ENCODE measurements at regions not wholly inside any gene's neighbourhood (a gene's known extent, or its start where the extent isn't known, plus 50 kb on each side); places are given as distances from the start of the nearest gene placed in this dataset.

DNA sequence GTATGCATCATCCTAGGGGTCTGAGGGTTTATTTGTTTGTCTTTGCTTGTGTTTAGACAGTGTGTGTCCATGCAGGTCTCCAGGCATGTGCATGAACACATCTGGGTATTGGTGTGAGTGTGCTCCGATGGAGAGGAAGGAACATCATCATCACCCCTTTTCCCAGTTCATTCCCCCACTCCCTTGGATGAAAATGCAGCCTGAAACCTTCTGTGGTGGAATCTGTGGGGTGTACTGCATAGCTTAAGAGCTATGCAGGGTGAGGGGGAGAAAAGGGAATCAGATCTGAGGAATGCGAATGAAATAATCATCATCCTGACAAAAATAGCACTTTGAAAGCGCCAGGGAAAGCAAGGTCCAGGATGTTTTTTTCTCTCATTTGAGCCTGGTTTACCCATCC, 520.1 kb downstream of the NTRK3 start:
- no peak for TF ChIP-seq PPARA (CRISPR knock-in tag; IDR thresholded peaks at IDR 0.05; ENCODE audit: borderline replicate concordance)
- TF ChIP-seq, protein P1, sequence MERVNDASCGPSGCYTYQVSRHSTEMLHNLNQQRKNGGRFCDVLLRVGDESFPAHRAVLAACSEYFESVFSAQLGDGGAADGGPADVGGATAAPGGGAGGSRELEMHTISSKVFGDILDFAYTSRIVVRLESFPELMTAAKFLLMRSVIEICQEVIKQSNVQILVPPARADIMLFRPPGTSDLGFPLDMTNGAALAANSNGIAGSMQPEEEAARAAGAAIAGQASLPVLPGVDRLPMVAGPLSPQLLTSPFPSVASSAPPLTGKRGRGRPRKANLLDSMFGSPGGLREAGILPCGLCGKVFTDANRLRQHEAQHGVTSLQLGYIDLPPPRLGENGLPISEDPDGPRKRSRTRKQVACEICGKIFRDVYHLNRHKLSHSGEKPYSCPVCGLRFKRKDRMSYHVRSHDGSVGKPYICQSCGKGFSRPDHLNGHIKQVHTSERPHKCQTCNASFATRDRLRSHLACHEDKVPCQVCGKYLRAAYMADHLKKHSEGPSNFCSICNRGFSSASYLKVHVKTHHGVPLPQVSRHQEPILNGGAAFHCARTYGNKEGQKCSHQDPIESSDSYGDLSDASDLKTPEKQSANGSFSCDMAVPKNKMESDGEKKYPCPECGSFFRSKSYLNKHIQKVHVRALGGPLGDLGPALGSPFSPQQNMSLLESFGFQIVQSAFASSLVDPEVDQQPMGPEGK (CRISPR knock-in tag; IDR thresholded peaks at IDR 0.05; ENCODE audit: borderline replicate concordance) = no peak
- no peak for TF ChIP-seq ARNTL (CRISPR knock-in tag; IDR thresholded peaks at IDR 0.05; ENCODE audit: borderline replicate concordance, low read depth)
- TF ChIP-seq ISL1 (CRISPR knock-in tag; IDR thresholded peaks at IDR 0.05) = no peak
- no peak for TF ChIP-seq BACH2 (CRISPR knock-in tag; IDR thresholded peaks at IDR 0.05; ENCODE audit: borderline replicate concordance)
- TF ChIP-seq ESRRG (CRISPR knock-in tag; IDR thresholded peaks at IDR 0.05) = no peak
- TF ChIP-seq, protein P2, sequence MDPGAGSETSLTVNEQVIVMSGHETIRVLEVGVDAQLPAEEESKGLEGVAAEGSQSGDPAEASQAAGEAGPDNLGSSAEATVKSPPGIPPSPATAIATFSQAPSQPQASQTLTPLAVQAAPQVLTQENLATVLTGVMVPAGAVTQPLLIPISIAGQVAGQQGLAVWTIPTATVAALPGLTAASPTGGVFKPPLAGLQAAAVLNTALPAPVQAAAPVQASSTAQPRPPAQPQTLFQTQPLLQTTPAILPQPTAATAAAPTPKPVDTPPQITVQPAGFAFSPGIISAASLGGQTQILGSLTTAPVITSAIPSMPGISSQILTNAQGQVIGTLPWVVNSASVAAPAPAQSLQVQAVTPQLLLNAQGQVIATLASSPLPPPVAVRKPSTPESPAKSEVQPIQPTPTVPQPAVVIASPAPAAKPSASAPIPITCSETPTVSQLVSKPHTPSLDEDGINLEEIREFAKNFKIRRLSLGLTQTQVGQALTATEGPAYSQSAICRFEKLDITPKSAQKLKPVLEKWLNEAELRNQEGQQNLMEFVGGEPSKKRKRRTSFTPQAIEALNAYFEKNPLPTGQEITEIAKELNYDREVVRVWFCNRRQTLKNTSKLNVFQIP (CRISPR knock-in tag; IDR thresholded peaks at IDR 0.05; ENCODE audit: borderline replicate concordance, low read depth) = no peak
- no peak for TF ChIP-seq SNAI2 (CRISPR knock-in tag; IDR thresholded peaks at IDR 0.05)

Measured in SK-N-SH treated with all-trans-retinoic acid at 6 μM for 48 hours (cell line).